Esophagus squamous epithelium (tissue), 5 donors: ENCODE measurements at regions not wholly inside any gene's neighbourhood (a gene's known extent, or its start where the extent isn't known, plus 50 kb on each side); places are given as distances from the start of the nearest gene placed in this dataset.

Source experiments
- DNase-seq: peaks from one replicate; lab custom pipeline; 2025; lab: John Stamatoyannopoulos, UW
- H3K27ac ChIP-seq, 4 donors: fragments of 200-600 bp; sonication (generic); one replicate each; pipeline ENCODE4 v1.5.1; 2016 to 2019; ENCODE audit warnings: mild to moderate bottlenecking in 1 of 4
- H3K27me3 ChIP-seq, 4 donors: fragments of 200-600 bp; sonication (generic); 1 replicate in 3 of 4; 2 replicates in 1 of 4; pipeline versions ENCODE4 v1.5.1 to v1.6.0; 2017 to 2021; ENCODE audit warnings: antibody characterized with exemption in 1 of 4
- H3K36me3 ChIP-seq, 3 donors: fragments of 200-600 bp; sonication (generic); one replicate each; pipeline ENCODE4 v1.5.1; 2016 to 2019
- H3K4me1 ChIP-seq, 3 donors: fragments of 200-600 bp; sonication (generic); one replicate each; pipeline ENCODE4 v1.5.1; 2017 to 2019
- H3K4me3 ChIP-seq, 4 donors: fragments of 200-600 bp; sonication (generic); 1 replicate in 3 of 4; 2 replicates in 1 of 4; pipeline ENCODE4 v1.5.1; 2016 to 2019; ENCODE audit warnings: mild to moderate bottlenecking in 2 of 4, moderate library complexity in 1 of 4
- H3K9me3 ChIP-seq, 3 donors: fragments of 200-600 bp; sonication (generic); one replicate each; pipeline ENCODE4 v1.5.1; 2016 to 2019
- CTCF ChIP-seq, 6 experiments: fragments of 450-650 bp in 4 of 6; fragments of 200-600 bp in 2 of 6; sonication (generic) in 2 of 6; IDR thresholded peaks; one replicate each; pipeline ENCODE4 v1.5.1; 2016 to 2019; ENCODE audit warnings: antibody characterized with exemption in 6 of 6, mild to moderate bottlenecking in 4 of 6, moderate library complexity in 4 of 6
- POLR2A ChIP-seq, 4 donors: fragments of 450-650 bp; IDR thresholded peaks; one replicate each; pipeline ENCODE4 v1.6.1; 2017; ENCODE audit warnings: antibody characterized with exemption in 4 of 4, mild to moderate bottlenecking in 4 of 4, moderate library complexity in 3 of 4
- WGBS, 2 donors: methylation state at CpG; one replicate each; pipeline ENCODE4 v1.1.5; 2018; 5-methylcytosine and 5-hydroxymethylcytosine counted together
- intact Hi-C: fragments of 100-400 bp; cut with DNase I; formaldehyde crosslinking; loops from one replicate; pipeline ENCODE4 v1.15.0; 2022
- donor health status: DM: yes; HTN: yes; CAD: no.

GRCh38 chr7:28231176-28231575, 50.6 kb upstream of the JAZF1 start:
- Histone ChIP-seq H3K4me3 (no peak overlapping the region), H3K9me3 (no peaks in the 10 kb centered on the region), H3K36me3 (no peaks in the 10 kb centered on the region), H3K27me3 (no peaks in the 10 kb centered on the region), H3K27ac (no peak overlapping the region), H3K4me1 (no peaks in the 10 kb centered on the region)
- TF ChIP-seq POLR2A (IDR thresholded peaks at IDR 0.05) = no peak
- TF ChIP-seq CTCF (IDR thresholded peaks at IDR 0.05) = no peak
- 87 to 88% methylated on average over 4 of the region's 4 CpGs for WGBS, 2 donors
- intact Hi-C loops = no loop called here
- no peak for DNase-seq

GRCh38 chr7:28236560-28236959, 56.0 kb upstream of the JAZF1 start:
- Histone ChIP-seq H3K36me3 (no peaks in the 10 kb centered on the region), H3K4me3 (no peak overlapping the region), H3K4me1 (no peaks in the 10 kb centered on the region), H3K27me3 (no peaks in the 10 kb centered on the region), H3K9me3 (no peaks in the 10 kb centered on the region), H3K27ac (no peak overlapping the region)
- WGBS, 2 donors = 88 to 94% methylated on average over 4 of the region's 4 CpGs
- intact Hi-C loops = no loop called here
- no peak for TF ChIP-seq POLR2A (IDR thresholded peaks at IDR 0.05)
- TF ChIP-seq CTCF (IDR thresholded peaks at IDR 0.05) = no peak
- DNase-seq = no peak

- Histone ChIP-seq H3K4me1 (no peaks in the 10 kb centered on the region), H3K9me3 (no peaks in the 10 kb centered on the region), H3K27me3 (no peaks in the 10 kb centered on the region), H3K4me3 (no peak overlapping the region), H3K27ac (no peak overlapping the region), H3K36me3 (no peaks in the 10 kb centered on the region)
- intact Hi-C loops = no loop called here
- WGBS, 2 donors = 81 to 82% methylated on average over 4 to 5 of the region's 5 CpGs
- DNase-seq = no peak
- no peak for TF ChIP-seq CTCF (IDR thresholded peaks at IDR 0.05)
- TF ChIP-seq POLR2A (IDR thresholded peaks at IDR 0.05) = no peak
Observed at GRCh38 chr7:28237363-28237762, 56.8 kb upstream of the JAZF1 start.

GRCh38 chr7:28239823-28240204, 59.2 kb upstream of the JAZF1 start:
- H3K27me3 ChIP-seq = no peaks in the 10 kb centered on the region
- no peak for TF ChIP-seq CTCF (IDR thresholded peaks at IDR 0.05)
- TF ChIP-seq POLR2A (IDR thresholded peaks at IDR 0.05) = no peak
- H3K4me3 ChIP-seq = no peak overlapping the region
- no peaks in the 10 kb centered on the region for H3K4me1 ChIP-seq
- intact Hi-C loops = no loop called here
- no peak overlapping the region for H3K27ac ChIP-seq
- H3K36me3 ChIP-seq = no peaks in the 10 kb centered on the region
- no peak for DNase-seq
- 77 to 85% methylated on average over 9 of the region's 9 CpGs for WGBS, 2 donors
- H3K9me3 ChIP-seq = no peaks in the 10 kb centered on the region

- H3K36me3 ChIP-seq = no peaks in the 10 kb centered on the region
- 67 to 73% methylated on average over 4 to 5 of the region's 5 CpGs for WGBS, 2 donors
- DNase-seq = no peak
- H3K9me3 ChIP-seq = no peaks in the 10 kb centered on the region
- TF ChIP-seq CTCF (IDR thresholded peaks at IDR 0.05) = no peak
- no peak for TF ChIP-seq POLR2A (IDR thresholded peaks at IDR 0.05)
- intact Hi-C loops = no loop called here
- H3K27ac ChIP-seq = no peak overlapping the region
- H3K4me1 ChIP-seq = no peaks in the 10 kb centered on the region
- H3K4me3 ChIP-seq = no peak overlapping the region
- H3K27me3 ChIP-seq = no peaks in the 10 kb centered on the region
Observed at GRCh38 chr7:28240481-28240880, 59.9 kb upstream of the JAZF1 start.
